GM12878 (cell line): ENCODE measurements at regions not wholly inside any gene's neighbourhood (a gene's known extent, or its start where the extent isn't known, plus 50 kb on each side); places are given as distances from the start of the nearest gene placed in this dataset.

Source experiments
- ATAC-seq: fragments of 200-7000 bp; cut with Tn5 transposase; 3 replicates; pipeline ENCODE4 v1.9.1; 2020; ENCODE audit warnings: mild to moderate bottlenecking, moderate library complexity
- BruUV-seq: library from RNA; stranded (reverse); fragments of 400-500 nt; replicated peaks from 2 replicates; lab custom pipeline; 2021; lab: Mats Ljungman, UMichigan
- CTCF ChIA-PET: fragments of 300-600 bp; sonication (Branson Sonifier 250); formaldehyde crosslinking; extraction: SDS; loops from one replicate; lab custom pipeline; 2021; ENCODE audit warnings: inconsistent platforms; lab: Yijun Ruan, JAX
- POLR2A ChIA-PET: fragments of 350-600 bp; formaldehyde crosslinking; extraction: SDS; loops from one replicate; lab custom pipeline; 2021; ENCODE audit warnings: inconsistent platforms; lab: Charles Lee
- RAD21 ChIA-PET: fragments of 300-600 bp; sonication (Branson Sonifier 250); formaldehyde crosslinking; loops from one replicate; lab custom pipeline; 2023; ENCODE audit warnings: antibody characterized with exemption; ENCODE audit not compliant: unreplicated experiment; lab: Charles Lee
- SMC1A ChIA-PET: fragments of 300-600 bp; sonication (Branson Sonifier 250); formaldehyde crosslinking; loops from one replicate; lab custom pipeline; 2023; ENCODE audit not compliant: unreplicated experiment, uncharacterized antibody; lab: Charles Lee
- DNase-seq: peaks from one replicate; pipeline ENCODE4 v3.0.0-alpha.2; 2011; ENCODE audit warnings: low read depth, low spot score
- FAIRE-seq: peaks from 3 replicates; lab custom pipeline; 2011; peaks lifted over from hg19 to GRCh38; lab: Jason Lieb, UNC
- H2AFZ ChIP-seq: 2 replicates; pipeline ENCODE4 v1.6.0; 2011; ENCODE audit warnings: low read depth, low read length, control low read depth; ENCODE audit not compliant: control insufficient read depth
- H3K27ac ChIP-seq: 2 replicates; pipeline ENCODE4 v1.5.1; 2011; ENCODE audit warnings: control low read depth; ENCODE audit not compliant: control insufficient read depth, insufficient read depth
- H3K27me3 ChIP-seq, 2 experiments: replicated peaks in 1 of 2; 2 replicates each; pipeline versions ENCODE4 v1.6.0 to v1.6.1; 2011; ENCODE audit warnings: low read length in 1 of 2; ENCODE audit not compliant: control insufficient read depth in 2 of 2, insufficient read depth in 2 of 2
- H3K36me3 ChIP-seq, 2 experiments: 2 replicates each; pipeline ENCODE4 v1.5.1; 2011; ENCODE audit warnings: low read length in 1 of 2; ENCODE audit not compliant: control insufficient read depth in 2 of 2, insufficient read depth in 2 of 2
- H3K4me1 ChIP-seq: 2 replicates; pipeline ENCODE4 v1.6.1; 2011; ENCODE audit warnings: mild to moderate bottlenecking, low read length, moderate library complexity, mixed read lengths; ENCODE audit not compliant: control insufficient read depth, insufficient read depth
- H3K4me2 ChIP-seq: 2 replicates; pipeline ENCODE4 v1.6.0; 2011; ENCODE audit warnings: control low read depth; ENCODE audit not compliant: control insufficient read depth, insufficient read depth
- H3K4me3 ChIP-seq: fragments of 200-600 bp; sonication (generic); 2 replicates; pipeline ENCODE4 v1.5.1; 2016
- H3K79me2 ChIP-seq: 2 replicates; pipeline ENCODE4 v1.6.0; 2011; ENCODE audit warnings: low read length; ENCODE audit not compliant: control insufficient read depth, insufficient read depth
- H3K9ac ChIP-seq: 2 replicates; pipeline ENCODE4 v1.8.0; 2011; ENCODE audit warnings: low read length, control low read depth, mixed read lengths; ENCODE audit not compliant: control insufficient read depth, insufficient read depth
- H3K9me3 ChIP-seq: replicated peaks from 3 replicates; pipeline ENCODE4 v1.5.1; 2011; ENCODE audit warnings: mild to moderate bottlenecking, low read length; ENCODE audit not compliant: control insufficient read depth, insufficient read depth
- H4K20me1 ChIP-seq: 2 replicates; pipeline ENCODE4 v1.6.0; 2011; ENCODE audit not compliant: control insufficient read depth, insufficient read depth
- ATF2 ChIP-seq: IDR thresholded peaks from 2 replicates; pipeline ENCODE4 v1.6.1; 2012; ENCODE audit warnings: low read length, inconsistent platforms
- BCLAF1 ChIP-seq: fragments of 450-650 bp; IDR thresholded peaks from 2 replicates; pipeline ENCODE4 v1.6.1; 2017; ENCODE audit warnings: antibody characterized with exemption, mild to moderate bottlenecking, moderate library complexity
- BMI1 ChIP-seq: fragments of 450-650 bp; IDR thresholded peaks from 2 replicates; pipeline ENCODE4 v1.6.1; 2016; ENCODE audit warnings: mild to moderate bottlenecking, moderate library complexity, borderline replicate concordance
- CHD1 ChIP-seq: IDR thresholded peaks from 2 replicates; pipeline ENCODE4 v1.6.1; 2012; ENCODE audit warnings: low read depth, low read length, improper control_type of control experiment
- CHD2 ChIP-seq: IDR thresholded peaks from 2 replicates; pipeline ENCODE4 v1.6.1; 2011; ENCODE audit warnings: low read depth, low read length, improper control_type of control experiment, borderline replicate concordance
- E2F4 ChIP-seq: IDR thresholded peaks from 2 replicates; pipeline ENCODE4 v1.6.1; 2012; ENCODE audit warnings: low read depth, low read length, improper control_type of control experiment
- POLR2AphosphoS2 ChIP-seq: IDR thresholded peaks from 2 replicates; pipeline ENCODE4 v1.6.1; 2011; ENCODE audit warnings: low read depth, mild to moderate bottlenecking, low read length, improper control_type of control experiment, moderate library complexity
- SMARCA5 ChIP-seq: fragments of 450-650 bp; IDR thresholded peaks from 2 replicates; pipeline ENCODE4 v1.6.1; 2017; ENCODE audit warnings: mild to moderate bottlenecking
- SMC3 ChIP-seq: IDR thresholded peaks from 2 replicates; pipeline ENCODE4 v1.6.1; 2011; ENCODE audit warnings: low read length, improper control_type of control experiment, borderline replicate concordance
- SREBF2 ChIP-seq: IDR thresholded peaks from 2 replicates; pipeline ENCODE4 v1.6.1; 2012; ENCODE audit warnings: mild to moderate bottlenecking, low read length
- ZBTB11 ChIP-seq: fragments of 450-650 bp; formaldehyde crosslinking; IDR thresholded peaks from 2 replicates; pipeline ENCODE4 v1.5.0; 2022; ENCODE audit warnings: mild to moderate bottlenecking, missing genetic modification characterization
- ZNF592 ChIP-seq: fragments of 450-650 bp; IDR thresholded peaks from 2 replicates; pipeline ENCODE4 v1.6.1; 2017; ENCODE audit warnings: mild to moderate bottlenecking, moderate library complexity
- in situ Hi-C: fragments of 300-500 bp; cut with MboI; formaldehyde crosslinking; loops from 9 replicates; pipeline ENCODE4 v1.14.3; 2018; ENCODE audit warnings: mixed read lengths
- intact Hi-C: fragments of 100-400 bp; cut with micrococcal nuclease; formaldehyde crosslinking; loops from one replicate; pipeline ENCODE4 v1.14.2; 2022; ENCODE audit not compliant: unreplicated experiment

- ChIA-PET RAD21 (no interaction called here), SMC1A (interaction anchor here (1.2 kb wide), 1 partner anchor 9 kb away, joined by 3 read pairs; no protein-coding TSS in a partner anchor), POLR2A (no interaction called here), CTCF (interaction anchor here (0.9 kb wide), 1 partner anchor 12 kb away, joined by 3 read pairs; no protein-coding TSS in a partner anchor)
- H4K20me1 ChIP-seq, result no peaks in the 10 kb centered on the region
- no peaks in the 10 kb centered on the region for H3K4me1 ChIP-seq
- H3K36me3 ChIP-seq, result no peaks in the 10 kb centered on the region
- H3K79me2 ChIP-seq, result no peaks in the 10 kb centered on the region
- no peak overlapping the region for H3K4me2 ChIP-seq
- H3K27me3 ChIP-seq, result no peaks in the 10 kb centered on the region
- no peak overlapping the region for H3K4me3 ChIP-seq
- DNase-seq (no peak), ATAC-seq (no peak), FAIRE-seq (no peak)
- no peak overlapping the region for H3K27ac ChIP-seq
- intact Hi-C loops, result loop anchor here (10.0 kb wide), 1 partner anchor 1231 kb away; no protein-coding TSS in a partner anchor
- BruUV-seq, result no TSS peak
- H2AFZ ChIP-seq, result no peak overlapping the region
- H3K9me3 ChIP-seq, result no peaks in the 10 kb centered on the region
- no peak overlapping the region for H3K9ac ChIP-seq
- in situ Hi-C loops, result no loop called here
- TF ChIP-seq BMI1, result no peak
- TF ChIP-seq BCLAF1, result no peak
- no peak for TF ChIP-seq ZNF592
- no peak for TF ChIP-seq ZBTB11 (CRISPR knock-in tag)
- TF ChIP-seq ATF2, result no peak
- TF ChIP-seq POLR2AphosphoS2, result no peak
- no peak for TF ChIP-seq SREBF2
- TF ChIP-seq E2F4, result no peak
- TF ChIP-seq CHD1, result no peak
- no peak for TF ChIP-seq CHD2
- no peak for TF ChIP-seq SMARCA5
- no peak for TF ChIP-seq SMC3
Measured at GRCh38 chr12:74426091-74426490, 111.5 kb upstream of the ATXN7L3B start.
